HCT116 (cell line): ENCODE measurements at regions not wholly inside any gene's neighbourhood (a gene's known extent, or its start where the extent isn't known, plus 50 kb on each side); places are given as distances from the start of the nearest gene placed in this dataset.

Experiments used
- ATAC-seq: fragments of 200-7000 bp; cut with Tn5 transposase; 2 replicates; pipeline ENCODE4 v1.9.1; 2020; ENCODE audit warnings: mild to moderate bottlenecking, moderate library complexity
- BruUV-seq: library from RNA; stranded (reverse); fragments of 400-500 nt; replicated peaks from 2 replicates; lab custom pipeline; 2021; lab: Mats Ljungman, UMichigan
- CTCF ChIA-PET: fragments of 300-600 bp; sonication (Branson Sonifier 250); formaldehyde crosslinking; loops from one replicate; lab custom pipeline; 2021; ENCODE audit warnings: antibody characterized with exemption; lab: Charles Lee
- POLR2A ChIA-PET: fragments of 300-600, 350-600 bp; sonication (Branson Sonifier 250); formaldehyde crosslinking; loops from one replicate; lab custom pipeline; 2021; ENCODE audit warnings: antibody characterized with exemption; lab: Charles Lee
- RAD21 ChIA-PET, 2 experiments: fragments of 300-600 bp; sonication (Branson Sonifier 250); formaldehyde crosslinking; loops; one replicate each; lab custom pipeline; 2023; ENCODE audit warnings: low total read pairs in 2 of 2; ENCODE audit not compliant: uncharacterized antibody in 2 of 2, unreplicated experiment in 2 of 2, low non-redundant PET in 1 of 2; lab: Charles Lee
- DNase-seq: peaks from one replicate; pipeline ENCODE4 v3.0.0-alpha.2; 2010; ENCODE audit warnings: low read depth, low spot score
- H2AFZ ChIP-seq: fragments of 200-600 bp; shearing (Covaris generic), sonication (generic); 2 replicates; pipeline ENCODE4 v1.6.1; 2017; ENCODE audit warnings: low read depth, mixed run types, mixed read lengths, antibody characterized with exemption, low read length; ENCODE audit not compliant: poor library complexity, severe bottlenecking
- H3K27ac ChIP-seq: 2 replicates; pipeline ENCODE4 v1.5.1; 2012; ENCODE audit warnings: low read depth, low read length
- H3K27me3 ChIP-seq: fragments of 200-600 bp; sonication (generic); 2 replicates; pipeline ENCODE4 v1.6.1; 2016; ENCODE audit warnings: mixed run types, low read length, mixed read lengths; ENCODE audit not compliant: insufficient read depth
- H3K36me3 ChIP-seq, 2 experiments: fragments of 200-500 bp in 1 of 2; fragments of 200-600 bp in 1 of 2; sonication (Bioruptor generic) in 1 of 2; sonication (generic) in 1 of 2; 2 replicates each; pipeline versions ENCODE4 v1.5.1 to v1.6.1; 2014 to 2016; ENCODE audit warnings: low read length in 2 of 2, inconsistent platforms in 1 of 2, mixed read lengths in 1 of 2, mixed run types in 1 of 2; ENCODE audit not compliant: insufficient read depth in 2 of 2, control insufficient read depth in 1 of 2
- H3K4me1 ChIP-seq, 2 experiments: fragments of 200-600 bp in 1 of 2; sonication (generic) in 1 of 2; 2 replicates each; pipeline versions ENCODE4 v1.5.1 to v1.6.1; 2012 to 2017; ENCODE audit warnings: low read length in 2 of 2, inconsistent platforms in 1 of 2, mild to moderate bottlenecking in 1 of 2, mixed read lengths in 1 of 2, mixed run types in 1 of 2, moderate library complexity in 1 of 2; ENCODE audit not compliant: insufficient read depth in 2 of 2, control insufficient read depth in 1 of 2
- H3K4me2 ChIP-seq: fragments of 200-600 bp; sonication (generic); 2 replicates; pipeline ENCODE4 v1.6.1; 2017; ENCODE audit warnings: mixed run types, low read length, mixed read lengths
- H3K4me3 ChIP-seq, 2 experiments: fragments of 200-600 bp in 1 of 2; sonication (generic) in 1 of 2; replicated peaks in 1 of 2; 2 replicates each; pipeline ENCODE4 v1.5.1; 2011 to 2016; ENCODE audit warnings: low read length in 2 of 2, control low read depth in 1 of 2, low read depth in 1 of 2, mild to moderate bottlenecking in 1 of 2, mixed read lengths in 1 of 2, mixed run types in 1 of 2
- H3K79me2 ChIP-seq: fragments of 200-600 bp; sonication (generic); 2 replicates; pipeline ENCODE4 v1.6.1; 2017; ENCODE audit warnings: mild to moderate bottlenecking, mixed run types, low read length, moderate library complexity, mixed read lengths; ENCODE audit not compliant: insufficient read depth
- H3K9ac ChIP-seq: fragments of 200-600 bp; sonication (generic); 2 replicates; pipeline ENCODE4 v1.6.1; 2016; ENCODE audit warnings: low read length, mixed read lengths
- H3K9me2 ChIP-seq: fragments of 200-600 bp; sonication (generic), shearing (Covaris generic); 2 replicates; pipeline ENCODE4 v1.6.1; 2017; ENCODE audit warnings: mixed run types, mild to moderate bottlenecking, moderate library complexity; ENCODE audit not compliant: insufficient read depth
- H3K9me3 ChIP-seq, 2 experiments: fragments of 200-500 bp in 1 of 2; fragments of 200-600 bp in 1 of 2; sonication (Bioruptor generic) in 1 of 2; sonication (generic) in 1 of 2; 2 replicates each; pipeline ENCODE4 v1.6.1; 2014 to 2017; ENCODE audit warnings: low read length in 2 of 2, mixed read lengths in 2 of 2, inconsistent platforms in 1 of 2, low read depth in 1 of 2, mild to moderate bottlenecking in 1 of 2, mixed run types in 1 of 2, moderate library complexity in 1 of 2; ENCODE audit not compliant: control insufficient read depth in 1 of 2, insufficient read depth in 1 of 2
- H4K20me1 ChIP-seq: fragments of 200-600 bp; sonication (generic), shearing (Covaris generic); 2 replicates; pipeline ENCODE4 v1.6.1; 2017; ENCODE audit warnings: mixed run types, mild to moderate bottlenecking, moderate library complexity; ENCODE audit not compliant: insufficient read depth
- ATF3 ChIP-seq: IDR thresholded peaks from 2 replicates; pipeline ENCODE4 v1.6.1; 2012
- CBX3 ChIP-seq: IDR thresholded peaks from 2 replicates; pipeline ENCODE4 v1.6.1; 2012; ENCODE audit warnings: low read depth
- CEBPB ChIP-seq: IDR thresholded peaks from 2 replicates; pipeline ENCODE4 v1.6.1; 2012; ENCODE audit warnings: low read depth
- EGR1 ChIP-seq: IDR thresholded peaks from 2 replicates; pipeline ENCODE4 v1.6.1; 2012; ENCODE audit warnings: low read depth
- ELF1 ChIP-seq: IDR thresholded peaks from 2 replicates; pipeline ENCODE4 v1.6.1; 2012; ENCODE audit warnings: low read depth, borderline replicate concordance
- EZH2 ChIP-seq: fragments of 200-600 bp; sonication (generic); IDR thresholded peaks from 2 replicates; pipeline ENCODE4 v1.6.1; 2017; ENCODE audit warnings: antibody characterized with exemption, mixed run types
- JUND ChIP-seq: IDR thresholded peaks from 2 replicates; pipeline ENCODE4 v1.6.1; 2012
- MAX ChIP-seq: IDR thresholded peaks from 2 replicates; pipeline ENCODE4 v1.6.1; 2012
- POLR2AphosphoS5 ChIP-seq: IDR thresholded peaks from 2 replicates; pipeline ENCODE4 v1.6.1; 2011; ENCODE audit warnings: mild to moderate bottlenecking, low read depth, low read length, moderate library complexity
- RAD21 ChIP-seq: IDR thresholded peaks from 2 replicates; pipeline ENCODE4 v1.6.1; 2012; ENCODE audit warnings: low read depth, mild to moderate bottlenecking
- SIN3A ChIP-seq: IDR thresholded peaks from 2 replicates; pipeline ENCODE4 v1.6.1; 2012; ENCODE audit warnings: low read depth
- SP1 ChIP-seq: IDR thresholded peaks from 2 replicates; pipeline ENCODE4 v1.6.1; 2012; ENCODE audit warnings: low read depth
- SRF ChIP-seq: IDR thresholded peaks from 2 replicates; pipeline ENCODE4 v1.6.1; 2012; ENCODE audit warnings: low read depth
- TCF7L2 ChIP-seq: IDR thresholded peaks from 2 replicates; pipeline ENCODE4 v1.7.0; 2011; ENCODE audit warnings: borderline replicate concordance, inconsistent platforms; ENCODE audit not compliant: insufficient read depth, insufficient read length; ENCODE audit errors: extremely low read depth
- YY1 ChIP-seq: IDR thresholded peaks from 2 replicates; pipeline ENCODE4 v1.6.1; 2011; ENCODE audit warnings: low read length, low read depth, moderate library complexity, mild to moderate bottlenecking; ENCODE audit not compliant: insufficient replicate concordance; ENCODE audit errors: extremely low read depth
- ZBTB33 ChIP-seq: IDR thresholded peaks from 2 replicates; pipeline ENCODE4 v1.6.1; 2011; ENCODE audit warnings: mild to moderate bottlenecking, low read length, moderate library complexity; ENCODE audit not compliant: insufficient replicate concordance; ENCODE audit errors: extremely low read depth
- ZFX ChIP-seq: fragments of 450-650 bp; IDR thresholded peaks from 2 replicates; pipeline ENCODE4 v1.6.1; 2017
- intact Hi-C: fragments of 100-400 bp; cut with micrococcal nuclease; formaldehyde crosslinking; loops from 2 replicates; pipeline ENCODE4 v1.10.0; 2022

- no peak overlapping the region for H3K4me3 ChIP-seq
- ChIA-PET RAD21 (no interaction called here), CTCF (no interaction called here), POLR2A (no interaction called here)
- H3K27ac ChIP-seq = no peak overlapping the region
- no TSS peak for BruUV-seq
- no peaks in the 10 kb centered on the region for H4K20me1 ChIP-seq
- TF ChIP-seq MAX = no peak
- TF ChIP-seq SRF = no peak
- no peak for TF ChIP-seq CEBPB
- TF ChIP-seq POLR2AphosphoS5 = no peak
- TF ChIP-seq ELF1 = no peak
- no peak for TF ChIP-seq EGR1
- no peak for TF ChIP-seq TCF7L2
- no peaks in the 10 kb centered on the region for H3K27me3 ChIP-seq
- no peak overlapping the region for H3K9ac ChIP-seq
- no peaks in the 10 kb centered on the region for H3K9me3 ChIP-seq
- no peak overlapping the region for H2AFZ ChIP-seq
- no peaks in the 10 kb centered on the region for H3K79me2 ChIP-seq
- H3K4me1 ChIP-seq = peaks cover 0 to 5% of the 10 kb centered on the region in 2 experiments; a peak in 1 of 4 replicates
- H3K9me2 ChIP-seq = no peaks in the 10 kb centered on the region
- intact Hi-C loops = no loop called here
- DNase-seq (no peak), ATAC-seq (no peak)
- H3K4me2 ChIP-seq = no peak overlapping the region
- H3K36me3 ChIP-seq = no peaks in the 10 kb centered on the region
These were observed 74.3 kb upstream of the SHH start for GRCh38 chr7:155886391-155887173.

GRCh38 chr7:155885167-155886155 is 73.2 kb upstream of the SHH start:
- intact Hi-C loops = no loop called here
- ChIA-PET RAD21 (no interaction called here), CTCF (no interaction called here), POLR2A (no interaction called here)
- Histone ChIP-seq H3K27ac (no peak overlapping the region), H3K9ac (no peak overlapping the region), H3K36me3 (no peaks in the 10 kb centered on the region), H3K4me3 (no peak overlapping the region), H3K4me2 (no peak overlapping the region), H3K9me3 (no peaks in the 10 kb centered on the region), H3K79me2 (no peaks in the 10 kb centered on the region), H3K27me3 (no peaks in the 10 kb centered on the region), H3K9me2 (no peaks in the 10 kb centered on the region), H2AFZ (no peak overlapping the region), H4K20me1 (no peaks in the 10 kb centered on the region), H3K4me1 (peaks cover 0 to 5% of the 10 kb centered on the region in 2 experiments; a peak in 1 of 4 replicates)
- no peak for DNase-seq
- TF ChIP-seq SRF = no peak
- no peak for TF ChIP-seq YY1
- TF ChIP-seq ELF1 = no peak
- TF ChIP-seq CEBPB = no peak
- TF ChIP-seq SIN3A = no peak
- TF ChIP-seq POLR2AphosphoS5 = no peak
- no peak for TF ChIP-seq EGR1
- no peak for TF ChIP-seq CBX3
- TF ChIP-seq EZH2 = no peak
- no peak for TF ChIP-seq ZFX
- no peak for TF ChIP-seq ATF3
- TF ChIP-seq JUND = no peak
- no peak for TF ChIP-seq ZBTB33
- no peak for TF ChIP-seq RAD21
- TF ChIP-seq SP1 = no peak
- no peak for ATAC-seq
- no TSS peak for BruUV-seq
